SU-DHL-6 (cell line): ENCODE measurements at regions not wholly inside any gene's neighbourhood (a gene's known extent, or its start where the extent isn't known, plus 50 kb on each side); places are given as distances from the start of the nearest gene placed in this dataset.

Experiments used
- EZH2phosphoT487 ChIP-seq: fragments of 200-600 bp; sonication (generic), shearing (Covaris generic); conservative IDR thresholded peaks from 2 replicates; pipeline ENCODE4 v1.6.1; 2018; ENCODE audit warnings: mild to moderate bottlenecking, antibody characterized with exemption, low read length, moderate library complexity, mixed read lengths
- TF ChIP-seq, protein P1 (sequence below): fragments of 200-600 bp; sonication (generic); IDR thresholded peaks from one replicate; pipeline ENCODE4 v1.5.1; 2017; ENCODE audit warnings: antibody characterized with exemption, mild to moderate bottlenecking, low read length, moderate library complexity; ENCODE audit not compliant: insufficient read depth, poor library complexity, severe bottlenecking

DNA sequence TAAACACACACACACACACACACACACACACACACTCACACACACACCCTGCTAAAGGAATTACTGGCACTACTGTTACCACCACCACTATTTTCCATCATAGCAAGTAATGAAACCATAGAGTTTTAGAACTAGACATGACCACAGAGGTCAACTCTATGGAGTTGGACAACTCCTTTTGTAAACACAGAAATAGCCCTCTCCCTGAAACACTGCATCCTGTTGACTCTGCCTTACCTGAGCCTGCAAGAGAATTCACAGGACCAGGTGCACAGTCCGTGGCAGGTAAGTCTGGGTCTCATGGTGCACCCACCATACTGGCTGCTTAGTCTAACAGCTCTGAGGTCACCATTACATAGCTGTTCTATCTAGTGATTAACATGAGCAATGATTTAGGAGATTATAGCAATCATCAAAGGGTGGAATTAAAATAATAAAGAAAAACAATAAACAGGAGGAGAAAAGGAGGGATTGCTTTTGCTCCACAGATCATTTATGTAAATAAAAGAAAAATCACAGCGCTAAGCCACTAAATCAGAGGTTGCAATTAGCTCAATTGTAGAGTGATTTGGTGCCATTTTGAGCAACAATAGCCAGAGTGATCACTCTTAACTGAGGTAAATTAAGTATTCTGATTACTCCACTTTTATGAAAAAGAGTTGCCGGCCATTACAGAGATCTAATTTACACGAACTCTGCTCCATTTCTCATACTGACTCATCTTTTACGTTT lies 340.0 kb upstream of the RASGEF1B start:
- TF ChIP-seq, protein P1, sequence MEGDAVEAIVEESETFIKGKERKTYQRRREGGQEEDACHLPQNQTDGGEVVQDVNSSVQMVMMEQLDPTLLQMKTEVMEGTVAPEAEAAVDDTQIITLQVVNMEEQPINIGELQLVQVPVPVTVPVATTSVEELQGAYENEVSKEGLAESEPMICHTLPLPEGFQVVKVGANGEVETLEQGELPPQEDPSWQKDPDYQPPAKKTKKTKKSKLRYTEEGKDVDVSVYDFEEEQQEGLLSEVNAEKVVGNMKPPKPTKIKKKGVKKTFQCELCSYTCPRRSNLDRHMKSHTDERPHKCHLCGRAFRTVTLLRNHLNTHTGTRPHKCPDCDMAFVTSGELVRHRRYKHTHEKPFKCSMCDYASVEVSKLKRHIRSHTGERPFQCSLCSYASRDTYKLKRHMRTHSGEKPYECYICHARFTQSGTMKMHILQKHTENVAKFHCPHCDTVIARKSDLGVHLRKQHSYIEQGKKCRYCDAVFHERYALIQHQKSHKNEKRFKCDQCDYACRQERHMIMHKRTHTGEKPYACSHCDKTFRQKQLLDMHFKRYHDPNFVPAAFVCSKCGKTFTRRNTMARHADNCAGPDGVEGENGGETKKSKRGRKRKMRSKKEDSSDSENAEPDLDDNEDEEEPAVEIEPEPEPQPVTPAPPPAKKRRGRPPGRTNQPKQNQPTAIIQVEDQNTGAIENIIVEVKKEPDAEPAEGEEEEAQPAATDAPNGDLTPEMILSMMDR = no peak
- no peak for TF ChIP-seq EZH2phosphoT487
